Left lung (tissue), 4 donors: ENCODE measurements at regions not wholly inside any gene's neighbourhood (a gene's known extent, or its start where the extent isn't known, plus 50 kb on each side); places are given as distances from the start of the nearest gene placed in this dataset.

Experiments
- ATAC-seq: fragments of 200-7000 bp; cut with Tn5 transposase; one replicate; pipeline ENCODE4 v1.9.1; 2020; ENCODE audit warnings: moderate library complexity
- DNase-seq, 4 donors: peaks; one replicate each; pipeline ENCODE4 v3.0.0-alpha.2; 2013 to 2020
- H3K27ac ChIP-seq, 2 donors: fragments of 200-600 bp; sonication (generic) in 1 of 2; one replicate each; pipeline versions ENCODE4 v1.5.0 to v1.8.0; 2020 to 2021
- H3K27me3 ChIP-seq, 2 donors: fragments of 200-600 bp; sonication (generic) in 1 of 2; one replicate each; pipeline versions ENCODE4 v1.5.0 to v1.8.0; 2020 to 2021
- H3K36me3 ChIP-seq, 2 donors: fragments of 200-600 bp; sonication (generic) in 1 of 2; one replicate each; pipeline versions ENCODE4 v1.5.0 to v1.8.0; 2020 to 2021
- H3K4me1 ChIP-seq, 2 donors: fragments of 200-600 bp; one replicate each; pipeline ENCODE4 v1.8.0; 2021
- H3K4me3 ChIP-seq, 2 donors: fragments of 200-600 bp; sonication (generic) in 1 of 2; one replicate each; pipeline versions ENCODE4 v1.5.0 to v1.8.0; 2020 to 2021; ENCODE audit warnings: mild to moderate bottlenecking in 1 of 2
- H3K9me3 ChIP-seq, 2 donors: fragments of 200-600 bp; sonication (generic) in 1 of 2; one replicate each; pipeline versions ENCODE4 v1.5.0 to v1.8.0; 2020 to 2021
- intact Hi-C, 2 donors: fragments of 100-400 bp; cut with DNase I; formaldehyde crosslinking; loops; one replicate each; pipeline versions ENCODE4 v1.11.2 to v1.14.2; 2022
- TF ChIP-seq, protein P1 (sequence below), 2 donors: fragments of 200-600 bp; sonication (generic) in 1 of 2; IDR thresholded peaks; one replicate each; pipeline versions ENCODE4 v1.5.0 to v1.8.0; 2021; ENCODE audit warnings: antibody characterized with exemption in 2 of 2
- donor health status: DM: no; HTN: yes; CAD: no.
- donor health status: DM: no; HTN: no; CAD: no.

DNA sequence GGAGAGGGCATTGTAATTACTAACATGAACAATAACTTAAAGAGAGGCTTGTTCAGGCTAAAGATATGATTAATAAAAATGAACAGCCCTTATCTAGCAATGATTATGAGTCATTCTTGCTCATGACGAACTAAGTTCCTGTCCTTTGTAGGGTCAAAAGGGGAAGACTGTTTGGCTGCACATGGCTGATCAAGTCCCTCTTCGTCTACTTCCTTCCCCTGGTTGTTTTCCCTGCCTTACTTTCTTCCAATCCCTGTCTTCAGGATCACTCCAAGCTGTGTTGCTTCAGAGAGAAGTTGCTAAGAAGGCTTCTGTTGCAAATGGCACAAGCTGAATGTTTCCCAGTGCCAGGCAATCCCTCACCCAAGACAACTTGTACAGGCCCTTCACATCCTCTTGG, 115.0 kb upstream of the HS3ST1 start:
- Histone ChIP-seq H3K9me3 (no peaks in the 10 kb centered on the region), H3K36me3 (no peaks in the 10 kb centered on the region), H3K4me1 (no peaks in the 10 kb centered on the region), H3K4me3 (no peak overlapping the region), H3K27me3 (no peaks in the 10 kb centered on the region), H3K27ac (no peak overlapping the region)
- DNase-seq, result no peak
- intact Hi-C loops, result no loop called here
- TF ChIP-seq, protein P1, sequence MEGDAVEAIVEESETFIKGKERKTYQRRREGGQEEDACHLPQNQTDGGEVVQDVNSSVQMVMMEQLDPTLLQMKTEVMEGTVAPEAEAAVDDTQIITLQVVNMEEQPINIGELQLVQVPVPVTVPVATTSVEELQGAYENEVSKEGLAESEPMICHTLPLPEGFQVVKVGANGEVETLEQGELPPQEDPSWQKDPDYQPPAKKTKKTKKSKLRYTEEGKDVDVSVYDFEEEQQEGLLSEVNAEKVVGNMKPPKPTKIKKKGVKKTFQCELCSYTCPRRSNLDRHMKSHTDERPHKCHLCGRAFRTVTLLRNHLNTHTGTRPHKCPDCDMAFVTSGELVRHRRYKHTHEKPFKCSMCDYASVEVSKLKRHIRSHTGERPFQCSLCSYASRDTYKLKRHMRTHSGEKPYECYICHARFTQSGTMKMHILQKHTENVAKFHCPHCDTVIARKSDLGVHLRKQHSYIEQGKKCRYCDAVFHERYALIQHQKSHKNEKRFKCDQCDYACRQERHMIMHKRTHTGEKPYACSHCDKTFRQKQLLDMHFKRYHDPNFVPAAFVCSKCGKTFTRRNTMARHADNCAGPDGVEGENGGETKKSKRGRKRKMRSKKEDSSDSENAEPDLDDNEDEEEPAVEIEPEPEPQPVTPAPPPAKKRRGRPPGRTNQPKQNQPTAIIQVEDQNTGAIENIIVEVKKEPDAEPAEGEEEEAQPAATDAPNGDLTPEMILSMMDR (IDR thresholded peaks at IDR 0.05), result no peak
- peak; percentile 70 for ATAC-seq

DNA sequence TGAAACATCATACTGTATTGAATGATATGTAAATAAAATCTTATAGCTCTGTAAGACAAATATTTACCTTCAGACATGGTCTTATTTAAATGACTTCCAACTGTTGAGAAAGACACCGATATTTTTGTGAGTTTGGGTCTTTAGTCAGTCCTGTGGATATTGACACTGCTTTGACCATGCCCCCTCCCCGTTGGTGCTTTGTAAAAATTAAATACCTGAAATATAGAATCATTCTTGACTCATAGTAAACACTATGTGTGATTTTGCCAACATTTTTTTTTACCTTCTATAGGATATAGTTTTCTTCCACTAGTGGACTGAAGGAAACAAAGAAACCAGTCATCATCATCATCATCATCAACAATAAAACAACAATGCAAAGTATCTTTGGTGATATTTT, 114.3 kb upstream of the HS3ST1 start:
- no peak for ATAC-seq
- intact Hi-C loops, result no loop called here
- Histone ChIP-seq H3K27ac (no peak overlapping the region), H3K27me3 (no peaks in the 10 kb centered on the region), H3K9me3 (no peaks in the 10 kb centered on the region), H3K36me3 (no peaks in the 10 kb centered on the region), H3K4me3 (no peak overlapping the region), H3K4me1 (no peaks in the 10 kb centered on the region)
- TF ChIP-seq, protein P1 (IDR thresholded peaks at IDR 0.05), result no peak
- DNase-seq, result no peak

- Histone ChIP-seq H3K9me3 (no peaks in the 10 kb centered on the region), H3K27me3 (no peaks in the 10 kb centered on the region), H3K36me3 (no peaks in the 10 kb centered on the region), H3K4me3 (no peak overlapping the region), H3K27ac (no peak overlapping the region), H3K4me1 (no peaks in the 10 kb centered on the region)
- intact Hi-C loops, result no loop called here
- TF ChIP-seq, protein P1 (IDR thresholded peaks at IDR 0.05), result no peak
- ATAC-seq (no peak), DNase-seq (no peak)
These were observed 109.2 kb upstream of the HS3ST1 start for GRCh38 chr4:11537846-11538245.

GRCh38 chr4:11535333-11535732, 106.6 kb upstream of the HS3ST1 start:
- intact Hi-C loops, result no loop called here

GRCh38 chr4:11534623-11535302, 106.1 kb upstream of the HS3ST1 start:
- no peaks in the 10 kb centered on the region for H3K27me3 ChIP-seq
- ATAC-seq (no peak), DNase-seq (no peak)
- no peaks in the 10 kb centered on the region for H3K4me1 ChIP-seq
- H3K27ac ChIP-seq, result no peak overlapping the region
- no peak overlapping the region for H3K4me3 ChIP-seq
- H3K9me3 ChIP-seq, result peaks cover 0 to 8% of the 10 kb centered on the region in 2 donors
- intact Hi-C loops, result no loop called here
- TF ChIP-seq, protein P1 (IDR thresholded peaks at IDR 0.05), result no peak
- H3K36me3 ChIP-seq, result no peaks in the 10 kb centered on the region

More at GRCh38 chr4:11535333-11535732, 106.6 kb upstream of the HS3ST1 start:
- Histone ChIP-seq H3K4me3 (no peak overlapping the region), H3K9me3 (peaks cover 0 to 5% of the 10 kb centered on the region in 2 donors), H3K27ac (no peak overlapping the region), H3K27me3 (no peaks in the 10 kb centered on the region), H3K36me3 (no peaks in the 10 kb centered on the region), H3K4me1 (no peaks in the 10 kb centered on the region)
- TF ChIP-seq, protein P1 (IDR thresholded peaks at IDR 0.05), result no peak
- DNase-seq, result no peak
- no peak for ATAC-seq
